H9 (cell line): ENCODE measurements at regions not wholly inside any gene's neighbourhood (a gene's known extent, or its start where the extent isn't known, plus 50 kb on each side); places are given as distances from the start of the nearest gene placed in this dataset.

Source experiments
- DNase-seq: peaks from one replicate; pipeline ENCODE4 v3.0.0-alpha.2; 2017
- H2AFZ ChIP-seq: one replicate; pipeline ENCODE4 v1.6.1; 2013; ENCODE audit warnings: mild to moderate bottlenecking, low read length, control low read depth, moderate library complexity
- H2AK5ac ChIP-seq: 2 replicates; pipeline ENCODE4 v1.6.1; 2013; ENCODE audit warnings: low read length, control low read depth, mixed read lengths; ENCODE audit not compliant: insufficient read length
- H2BK120ac ChIP-seq: one replicate; pipeline ENCODE4 v1.6.1; 2013; ENCODE audit warnings: low read depth, mild to moderate bottlenecking, low read length, control low read depth, inconsistent platforms; ENCODE audit not compliant: poor library complexity, severe bottlenecking
- H2BK12ac ChIP-seq: 2 replicates; pipeline ENCODE4 v1.6.1; 2013; ENCODE audit warnings: low read length, control low read depth, mixed read lengths, low read depth; ENCODE audit not compliant: insufficient read length
- H2BK15ac ChIP-seq: 2 replicates; pipeline ENCODE4 v1.6.1; 2013; ENCODE audit warnings: low read depth, low read length, control low read depth
- H2BK20ac ChIP-seq: one replicate; pipeline ENCODE4 v1.6.1; 2013; ENCODE audit warnings: low read depth, mild to moderate bottlenecking, low read length, control low read depth, inconsistent platforms; ENCODE audit not compliant: poor library complexity, severe bottlenecking
- H2BK5ac ChIP-seq: 2 replicates; pipeline ENCODE4 v1.6.1; 2013; ENCODE audit warnings: low read length, control low read depth, mixed read lengths; ENCODE audit not compliant: insufficient read length
- H3K14ac ChIP-seq: 2 replicates; pipeline ENCODE4 v1.6.1; 2013; ENCODE audit warnings: low read length, control low read depth; ENCODE audit not compliant: insufficient read depth
- H3K18ac ChIP-seq: 2 replicates; pipeline ENCODE4 v1.6.1; 2013; ENCODE audit warnings: low read depth, mild to moderate bottlenecking, mixed read lengths, low read length, control low read depth; ENCODE audit not compliant: insufficient read length
- H3K23ac ChIP-seq: 2 replicates; pipeline ENCODE4 v1.6.1; 2013; ENCODE audit warnings: low read length, control low read depth, mixed read lengths, low read depth; ENCODE audit not compliant: insufficient read length
- H3K23me2 ChIP-seq: 2 replicates; pipeline ENCODE4 v1.6.1; 2013; ENCODE audit warnings: low read depth, mild to moderate bottlenecking, mixed read lengths, low read length, control low read depth; ENCODE audit not compliant: insufficient read length, poor library complexity, severe bottlenecking
- H3K27ac ChIP-seq: 2 replicates; pipeline ENCODE4 v1.5.1; 2013; ENCODE audit warnings: low read length, control low read depth, mixed read lengths, low read depth; ENCODE audit not compliant: insufficient read length
- H3K27me3 ChIP-seq: 2 replicates; pipeline ENCODE4 v1.6.1; 2013; ENCODE audit warnings: low read length, control low read depth, inconsistent platforms; ENCODE audit not compliant: insufficient read depth
- H3K4ac ChIP-seq: 2 replicates; pipeline ENCODE4 v1.6.1; 2013; ENCODE audit warnings: low read depth, mild to moderate bottlenecking, control low read depth, inconsistent platforms, low read length, moderate library complexity
- H3K4me1 ChIP-seq: 2 replicates; pipeline ENCODE4 v1.6.1; 2013; ENCODE audit warnings: low read length, control low read depth, inconsistent platforms; ENCODE audit not compliant: insufficient read depth
- H3K4me2 ChIP-seq: 2 replicates; pipeline ENCODE4 v1.6.1; 2013; ENCODE audit warnings: low read length, control low read depth, mixed read lengths; ENCODE audit not compliant: insufficient read length, insufficient read depth
- H3K56ac ChIP-seq: 2 replicates; pipeline ENCODE4 v1.6.1; 2013; ENCODE audit warnings: low read depth, mild to moderate bottlenecking, mixed read lengths, low read length, control low read depth; ENCODE audit not compliant: insufficient read length
- H3K79me1 ChIP-seq: 2 replicates; pipeline ENCODE4 v1.6.1; 2013; ENCODE audit warnings: low read depth, mild to moderate bottlenecking, moderate library complexity, low read length, control low read depth, inconsistent platforms; ENCODE audit not compliant: insufficient read depth, poor library complexity, severe bottlenecking
- H3K79me2 ChIP-seq: 2 replicates; pipeline ENCODE4 v1.6.1; 2013; ENCODE audit warnings: low read length, control low read depth, inconsistent platforms; ENCODE audit not compliant: insufficient read depth
- H3K9ac ChIP-seq: 2 replicates; pipeline ENCODE4 v1.6.1; 2013; ENCODE audit warnings: low read length, control low read depth, mixed read lengths; ENCODE audit not compliant: insufficient read length; ENCODE audit errors: extremely low read depth
- H3K9me3 ChIP-seq: one replicate; pipeline ENCODE4 v1.6.1; 2013; ENCODE audit warnings: low read depth, low read length, inconsistent platforms; ENCODE audit not compliant: control insufficient read depth
- H3T11ph ChIP-seq: one replicate; pipeline ENCODE4 v1.6.1; 2013; ENCODE audit warnings: mild to moderate bottlenecking, low read length, control low read depth, inconsistent platforms
- H4K20me1 ChIP-seq: one replicate; pipeline ENCODE4 v1.6.1; 2013; ENCODE audit not compliant: control insufficient read depth, insufficient read length, insufficient read depth
- H4K5ac ChIP-seq: 2 replicates; pipeline ENCODE4 v1.6.1; 2013; ENCODE audit warnings: low read depth, mild to moderate bottlenecking, mixed read lengths, low read length, control low read depth; ENCODE audit not compliant: insufficient read length
- H4K8ac ChIP-seq: replicated peaks from 2 replicates; pipeline ENCODE4 v1.6.1; 2013; ENCODE audit warnings: low read length, control low read depth, mixed read lengths, low read depth; ENCODE audit not compliant: insufficient read length
- H4K91ac ChIP-seq: 2 replicates; pipeline ENCODE4 v1.6.1; 2013; ENCODE audit warnings: low read depth, mild to moderate bottlenecking, moderate library complexity, mixed read lengths, low read length, control low read depth; ENCODE audit not compliant: insufficient read length
- H3K27ac Mint-ChIP-seq, 3 experiments: 2 replicates in 2 of 3; 3 replicates in 1 of 3; pipeline ENCODE4 v1.8.0; 2020 to 2021; ENCODE audit warnings: mixed read lengths in 3 of 3, mild to moderate bottlenecking in 1 of 3, moderate library complexity in 1 of 3
- H3K27me3 Mint-ChIP-seq: 2 replicates; pipeline ENCODE4 v1.8.0; 2021; ENCODE audit warnings: low read depth, mild to moderate bottlenecking, moderate library complexity, mixed read lengths
- H3K36me3 Mint-ChIP-seq, 3 experiments: 2 replicates in 2 of 3; 3 replicates in 1 of 3; pipeline ENCODE4 v1.8.0; 2020 to 2021; ENCODE audit warnings: low read depth in 3 of 3, mixed read lengths in 3 of 3; ENCODE audit not compliant: insufficient read depth in 1 of 3
- H3K4me1 Mint-ChIP-seq, 2 experiments: 2 replicates each; pipeline ENCODE4 v1.8.0; 2020; ENCODE audit warnings: mixed read lengths in 2 of 2
- H3K4me3 Mint-ChIP-seq, 2 experiments: 2 replicates in 1 of 2; 3 replicates in 1 of 2; pipeline ENCODE4 v1.8.0; 2020 to 2021; ENCODE audit warnings: mild to moderate bottlenecking in 2 of 2, mixed read lengths in 2 of 2, moderate library complexity in 1 of 2
- H3K9me3 Mint-ChIP-seq, 2 experiments: 2 replicates in 1 of 2; 3 replicates in 1 of 2; pipeline ENCODE4 v1.8.0; 2020; ENCODE audit warnings: mild to moderate bottlenecking in 2 of 2, mixed read lengths in 2 of 2, moderate library complexity in 1 of 2
- CTCF ChIP-seq: fragments of 200-600 bp; sonication (generic); conservative IDR thresholded peaks from 3 replicates; pipeline ENCODE4 v1.8.0; 2021; ENCODE audit warnings: antibody characterized with exemption, mild to moderate bottlenecking
- WGBS: extraction: QIAGEN DNeasy Blood & Tissue Kit; methylation state at CpG from one replicate; pipeline ENCODE4 v1.1.7; 2013; ENCODE audit warnings: missing lambda C conversion rate, low lambda C conversion rate, mixed read lengths; ENCODE audit not compliant: insufficient read length; ENCODE audit errors: extremely low coverage; 5-methylcytosine and 5-hydroxymethylcytosine counted together

DNA sequence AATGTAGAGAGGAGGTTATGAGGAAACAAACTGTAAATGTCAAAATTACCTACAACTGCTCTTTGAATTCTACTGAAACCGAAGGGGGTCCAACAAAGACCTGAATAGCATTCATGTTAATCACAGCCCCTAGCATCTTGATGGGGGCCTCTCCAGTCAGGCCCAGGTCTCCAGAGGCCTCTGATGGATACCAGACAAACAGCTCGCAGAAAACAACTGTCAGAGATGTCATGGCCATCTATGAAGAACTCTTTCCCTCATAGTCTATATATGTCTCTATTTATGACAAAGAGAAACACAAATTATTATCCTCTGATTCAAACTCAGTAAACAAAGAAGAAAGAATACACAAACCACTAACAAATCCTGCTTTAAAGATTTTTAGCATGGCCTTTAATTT is 432.6 kb downstream of the CAAP1 start:
- no peak overlapping the region for H3K14ac ChIP-seq
- no peak overlapping the region for H3K23ac ChIP-seq
- no peaks in the 10 kb centered on the region for H3K79me1 ChIP-seq
- no peaks in the 10 kb centered on the region for H3K9me3 Mint-ChIP-seq
- H3T11ph ChIP-seq, result no peak overlapping the region
- TF ChIP-seq CTCF, result no peak
- no peak overlapping the region for H3K9ac ChIP-seq
- H3K27ac Mint-ChIP-seq, result no peak overlapping the region
- no peaks in the 10 kb centered on the region for H3K4me1 ChIP-seq
- H3K18ac ChIP-seq, result no peak overlapping the region
- no peaks in the 10 kb centered on the region for H3K9me3 ChIP-seq
- no peak overlapping the region for H4K5ac ChIP-seq
- H2AFZ ChIP-seq, result no peak overlapping the region
- no peaks in the 10 kb centered on the region for H3K27me3 ChIP-seq
- H3K36me3 Mint-ChIP-seq, result no peaks in the 10 kb centered on the region
- H4K8ac ChIP-seq, result no peak overlapping the region
- no peak overlapping the region for H2BK12ac ChIP-seq
- H4K20me1 ChIP-seq, result no peaks in the 10 kb centered on the region
- no peaks in the 10 kb centered on the region for H3K79me2 ChIP-seq
- no peak for DNase-seq
- H3K27me3 Mint-ChIP-seq, result no peaks in the 10 kb centered on the region
- no peak overlapping the region for H2BK120ac ChIP-seq
- no peak overlapping the region for H2BK15ac ChIP-seq
- H3K4me1 Mint-ChIP-seq, result peaks cover 5 to 11% of the 10 kb centered on the region in 2 experiments
- H3K56ac ChIP-seq, result no peak overlapping the region
- H2BK20ac ChIP-seq, result no peak overlapping the region
- no peaks in the 10 kb centered on the region for H3K23me2 ChIP-seq
- H4K91ac ChIP-seq, result no peak overlapping the region
- no peak overlapping the region for H2AK5ac ChIP-seq
- no peak overlapping the region for H2BK5ac ChIP-seq
- WGBS, result no CpG with 5 or more reads among the region's 2 CpGs
- H3K4me2 ChIP-seq, result no peak overlapping the region
- no peak overlapping the region for H3K27ac ChIP-seq
- no peak overlapping the region for H3K4ac ChIP-seq
- H3K4me3 Mint-ChIP-seq, result no peak overlapping the region
